ENCODE measurements at regions not wholly inside any gene's neighbourhood (a gene's known extent, or its start where the extent isn't known, plus 50 kb on each side); places are given as distances from the start of the nearest gene placed in this dataset.

GRCh38 chr1:115164484-115164883 is 75.2 kb upstream of the TSPAN2 start:
- no peak overlapping the region for H3K4me3 ChIP-seq (ENCODE audit: low read depth, low read length)

GRCh38 chr1:115160728-115161127 is 71.4 kb upstream of the TSPAN2 start:
- Histone ChIP-seq H3K36me3 (no peaks in the 10 kb centered on the region), H3K9me3 (no peaks in the 10 kb centered on the region; the same call in 1 of the 2 replicates), H3K4me3 (ENCODE audit: low read depth, low read length) (no peak overlapping the region), H3K4me1 (no peaks in the 10 kb centered on the region), H3K27me3 (no peaks in the 10 kb centered on the region)
- TF ChIP-seq, protein P1, sequence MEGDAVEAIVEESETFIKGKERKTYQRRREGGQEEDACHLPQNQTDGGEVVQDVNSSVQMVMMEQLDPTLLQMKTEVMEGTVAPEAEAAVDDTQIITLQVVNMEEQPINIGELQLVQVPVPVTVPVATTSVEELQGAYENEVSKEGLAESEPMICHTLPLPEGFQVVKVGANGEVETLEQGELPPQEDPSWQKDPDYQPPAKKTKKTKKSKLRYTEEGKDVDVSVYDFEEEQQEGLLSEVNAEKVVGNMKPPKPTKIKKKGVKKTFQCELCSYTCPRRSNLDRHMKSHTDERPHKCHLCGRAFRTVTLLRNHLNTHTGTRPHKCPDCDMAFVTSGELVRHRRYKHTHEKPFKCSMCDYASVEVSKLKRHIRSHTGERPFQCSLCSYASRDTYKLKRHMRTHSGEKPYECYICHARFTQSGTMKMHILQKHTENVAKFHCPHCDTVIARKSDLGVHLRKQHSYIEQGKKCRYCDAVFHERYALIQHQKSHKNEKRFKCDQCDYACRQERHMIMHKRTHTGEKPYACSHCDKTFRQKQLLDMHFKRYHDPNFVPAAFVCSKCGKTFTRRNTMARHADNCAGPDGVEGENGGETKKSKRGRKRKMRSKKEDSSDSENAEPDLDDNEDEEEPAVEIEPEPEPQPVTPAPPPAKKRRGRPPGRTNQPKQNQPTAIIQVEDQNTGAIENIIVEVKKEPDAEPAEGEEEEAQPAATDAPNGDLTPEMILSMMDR (IDR thresholded peaks at IDR 0.05; ENCODE audit: low read depth, low read length), result no peak
- no peak for DNase-seq

More at GRCh38 chr1:115164484-115164883, 75.2 kb upstream of the TSPAN2 start:
- Histone ChIP-seq H3K36me3 (no peaks in the 10 kb centered on the region), H3K27me3 (no peaks in the 10 kb centered on the region), H3K4me1 (no peaks in the 10 kb centered on the region), H3K9me3 (no peaks in the 10 kb centered on the region; the same call in 1 of the 2 replicates)
- DNase-seq, result no peak
- TF ChIP-seq, protein P1 (IDR thresholded peaks at IDR 0.05; ENCODE audit: low read depth, low read length), result no peak

- TF ChIP-seq, protein P1 (IDR thresholded peaks at IDR 0.05; ENCODE audit: low read depth, low read length), result no peak
- H3K27me3 ChIP-seq, result no peaks in the 10 kb centered on the region
- no peak overlapping the region for H3K4me3 ChIP-seq (ENCODE audit: low read depth, low read length)
- no peaks in the 10 kb centered on the region for H3K36me3 ChIP-seq
- no peaks in the 10 kb centered on the region; the same call in 1 of the 2 replicates for H3K9me3 ChIP-seq
- no peak for DNase-seq
- H3K4me1 ChIP-seq, result no peaks in the 10 kb centered on the region
Observed at GRCh38 chr1:115159958-115160357, 70.7 kb upstream of the TSPAN2 start.

GRCh38 chr1:115158181-115158580 is 68.9 kb upstream of the TSPAN2 start:
- Histone ChIP-seq H3K9me3 (no peaks in the 10 kb centered on the region), H3K27me3 (no peaks in the 10 kb centered on the region), H3K36me3 (no peaks in the 10 kb centered on the region), H3K4me1 (no peaks in the 10 kb centered on the region), H3K4me3 (ENCODE audit: low read depth, low read length) (no peak overlapping the region)
- no peak for DNase-seq
- TF ChIP-seq, protein P1 (IDR thresholded peaks at IDR 0.05; ENCODE audit: low read depth, low read length), result no peak

DNA sequence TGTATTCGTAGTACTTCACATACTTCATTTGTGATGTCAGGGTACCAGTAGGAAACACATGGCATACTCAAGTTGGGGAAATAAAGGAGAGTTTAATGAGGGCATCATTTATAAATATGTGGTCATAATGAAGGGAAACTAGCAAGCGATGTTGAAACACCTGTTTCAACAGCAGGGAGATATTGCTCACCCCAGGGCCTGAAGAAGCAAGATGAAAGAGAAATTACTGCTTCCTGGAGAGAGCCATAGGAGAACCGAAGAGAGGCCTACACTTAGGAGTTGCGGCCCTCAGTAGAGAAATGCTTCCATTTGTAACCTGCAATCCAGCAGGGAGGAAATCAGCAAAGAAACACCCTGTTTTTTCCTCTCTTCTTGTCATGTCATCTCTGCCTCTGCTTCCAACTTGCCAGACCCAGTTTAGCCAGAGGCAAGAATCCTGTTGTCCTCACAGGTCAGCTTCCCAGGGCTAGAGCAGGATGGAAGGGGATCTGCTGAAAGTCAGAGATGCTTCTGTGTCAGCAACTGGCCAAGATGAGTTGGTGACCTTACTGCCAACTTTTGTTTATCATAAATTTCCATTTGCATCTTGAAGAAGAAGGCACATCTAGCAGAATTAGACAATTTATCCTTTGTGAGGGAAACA is 67.6 kb upstream of the TSPAN2 start:
- H3K27me3 ChIP-seq, result no peaks in the 10 kb centered on the region
- no peaks in the 10 kb centered on the region for H3K4me1 ChIP-seq
- H3K36me3 ChIP-seq, result no peaks in the 10 kb centered on the region

More for the DNA sequence above, 67.6 kb upstream of the TSPAN2 start:
- Histone ChIP-seq H3K4me3 (ENCODE audit: low read depth, low read length) (no peak overlapping the region), H3K9me3 (no peaks in the 10 kb centered on the region)
- TF ChIP-seq, protein P1 (IDR thresholded peaks at IDR 0.05; ENCODE audit: low read depth, low read length), result no peak
- DNase-seq, result no peak
